GM19023 (cell line): ENCODE measurements at regions not wholly inside any gene's neighbourhood (a gene's known extent, or its start where the extent isn't known, plus 50 kb on each side); places are given as distances from the start of the nearest gene placed in this dataset.
A peak's percentile ranks its signal among the peaks of the same experiment; 100 is the strongest.

ENCODE experiments used
- ATAC-seq: cut with Tn5 transposase; IDR thresholded peaks from one replicate; pipeline ENCODE4 v1.9.1; 2021; ENCODE audit warnings: mild to moderate bottlenecking, moderate library complexity; ENCODE audit not compliant: unreplicated experiment

- peak; percentile 42 for ATAC-seq
Measured at GRCh38 chr12:24561882-24562770, 386.8 kb downstream of the BCAT1 start.

- ATAC-seq = no peak
Measured at GRCh38 chr12:24561411-24561871, 387.5 kb downstream of the BCAT1 start.

GRCh38 chr12:24560831-24561271 is 388.1 kb downstream of the BCAT1 start:
- ATAC-seq = no peak

GRCh38 chr12:24560192-24560775 is 388.6 kb downstream of the BCAT1 start:
- ATAC-seq = no peak

GRCh38 chr12:24557738-24558137 is 391.2 kb downstream of the BCAT1 start:
- ATAC-seq = no peak

- ATAC-seq = no peak
Measured at GRCh38 chr12:24555730-24556129, 393.2 kb downstream of the BCAT1 start.

GRCh38 chr12:24554612-24555295 is 394.1 kb downstream of the BCAT1 start:
- no peak for ATAC-seq

- ATAC-seq = no peak
Measured at GRCh38 chr12:24553259-24553658, 395.6 kb downstream of the BCAT1 start.

- no peak for ATAC-seq
Measured at GRCh38 chr12:24551163-24551786, 397.6 kb downstream of the BCAT1 start.

GRCh38 chr12:24550609-24551008 is 398.3 kb downstream of the BCAT1 start:
- ATAC-seq = no peak

GRCh38 chr12:24546661-24547060 is 402.2 kb downstream of the BCAT1 start:
- no peak for ATAC-seq

GRCh38 chr12:24546084-24546483 is 402.8 kb downstream of the BCAT1 start:
- no peak for ATAC-seq

GRCh38 chr12:24544368-24544767 is 404.5 kb downstream of the BCAT1 start:
- no peak for ATAC-seq

GRCh38 chr12:24541193-24541871 is 407.6 kb downstream of the BCAT1 start:
- ATAC-seq = no peak

- no peak for ATAC-seq
Measured at GRCh38 chr12:24539646-24540045, 409.3 kb downstream of the BCAT1 start.

GRCh38 chr12:24537083-24537860 is 411.6 kb downstream of the BCAT1 start:
- ATAC-seq = no peak

GRCh38 chr12:24535334-24536069 is 413.4 kb downstream of the BCAT1 start:
- no peak for ATAC-seq

GRCh38 chr12:24534622-24535021 is 414.3 kb downstream of the BCAT1 start:
- no peak for ATAC-seq

GRCh38 chr12:24533716-24534352 is 415.1 kb downstream of the BCAT1 start:
- ATAC-seq = no peak
